WTC11 (cell line): ENCODE measurements at regions not wholly inside any gene's neighbourhood (a gene's known extent, or its start where the extent isn't known, plus 50 kb on each side); places are given as distances from the start of the nearest gene placed in this dataset.

Experiments used
- ATAC-seq: fragments of 200-7000 bp; cut with Tn5 transposase; 2 replicates; pipeline ENCODE4 v1.10.0; 2021; ENCODE audit warnings: mild to moderate bottlenecking, moderate library complexity
- CTCF ChIA-PET: fragments of 300-600 bp; sonication (Branson Sonifier 250); formaldehyde crosslinking; loops from one replicate; lab custom pipeline; 2021; ENCODE audit warnings: antibody characterized with exemption; lab: Charles Lee
- POLR2A ChIA-PET: fragments of 350-600 bp; sonication (Branson Sonifier 250); formaldehyde crosslinking; loops from one replicate; lab custom pipeline; 2021; ENCODE audit warnings: antibody characterized with exemption; lab: Charles Lee
- DNase-seq: peaks from one replicate; pipeline ENCODE4 v3.0.0; 2021; ENCODE audit warnings: low spot score
- H3K27ac Mint-ChIP-seq: 2 replicates; pipeline ENCODE4 v1.8.0; 2021; ENCODE audit warnings: mixed read lengths
- H3K27me3 Mint-ChIP-seq: 2 replicates; pipeline ENCODE4 v1.8.0; 2021; ENCODE audit warnings: low read depth, mild to moderate bottlenecking, moderate library complexity, mixed read lengths
- H3K36me3 Mint-ChIP-seq: 2 replicates; pipeline ENCODE4 v1.8.0; 2021; ENCODE audit warnings: mixed read lengths
- H3K4me1 Mint-ChIP-seq: 2 replicates; pipeline ENCODE4 v1.8.0; 2022; ENCODE audit warnings: mixed read lengths
- H3K4me3 Mint-ChIP-seq: 2 replicates; pipeline ENCODE4 v1.8.0; 2021; ENCODE audit warnings: mild to moderate bottlenecking, moderate library complexity, mixed read lengths
- H3K9me3 Mint-ChIP-seq: 2 replicates; pipeline ENCODE4 v1.8.0; 2021; ENCODE audit warnings: mixed read lengths
- AR ChIP-seq: fragments of 250-450 bp; sonication (Bioruptor Pico); IDR thresholded peaks from 2 replicates; pipeline ENCODE4 v1.9.0; 2021; ENCODE audit warnings: mild to moderate bottlenecking
- CREM ChIP-seq: sonication (generic); formaldehyde crosslinking; IDR thresholded peaks from 2 replicates; pipeline ENCODE4 v1.8.1; 2022; ENCODE audit warnings: mild to moderate bottlenecking, missing genetic modification reagents, moderate library complexity
- ESRRA ChIP-seq: sonication (generic); formaldehyde crosslinking; IDR thresholded peaks from 2 replicates; pipeline ENCODE4 v1.8.1; 2022; ENCODE audit warnings: mild to moderate bottlenecking, missing genetic modification reagents, borderline replicate concordance
- FOXJ3 ChIP-seq: sonication (generic); formaldehyde crosslinking; IDR thresholded peaks from 2 replicates; pipeline ENCODE4 v1.9.0; 2021; ENCODE audit warnings: missing genetic modification reagents, mild to moderate bottlenecking, borderline replicate concordance
- FOXK1 ChIP-seq: sonication (generic); formaldehyde crosslinking; IDR thresholded peaks from 2 replicates; pipeline ENCODE4 v1.8.0; 2022; ENCODE audit warnings: mild to moderate bottlenecking, moderate library complexity, missing genetic modification reagents
- FOXP1 ChIP-seq: sonication (generic); formaldehyde crosslinking; IDR thresholded peaks from 2 replicates; pipeline ENCODE4 v1.8.0; 2022; ENCODE audit warnings: missing genetic modification reagents, mild to moderate bottlenecking, moderate library complexity, borderline replicate concordance
- MAX ChIP-seq: sonication (generic); formaldehyde crosslinking; IDR thresholded peaks from 2 replicates; pipeline ENCODE4 v1.8.0; 2022; ENCODE audit warnings: mild to moderate bottlenecking, missing genetic modification reagents
- RELA ChIP-seq: sonication (generic); formaldehyde crosslinking; IDR thresholded peaks from 2 replicates; pipeline ENCODE4 v1.8.1; 2022; ENCODE audit warnings: missing genetic modification reagents, mild to moderate bottlenecking, borderline replicate concordance
- RORB ChIP-seq: fragments of 250-450 bp; sonication (Bioruptor Pico); IDR thresholded peaks from 2 replicates; pipeline ENCODE4 v1.9.0; 2021; ENCODE audit warnings: mild to moderate bottlenecking
- SOX15 ChIP-seq: fragments of 250-450 bp; sonication (Bioruptor Pico); IDR thresholded peaks from 2 replicates; pipeline ENCODE4 v1.9.0; 2021; ENCODE audit warnings: mild to moderate bottlenecking
- SP1 ChIP-seq: sonication (generic); formaldehyde crosslinking; conservative IDR thresholded peaks from 2 replicates; pipeline ENCODE4 v1.8.1; 2022; ENCODE audit warnings: missing genetic modification reagents
- TCF7 ChIP-seq: sonication (generic); formaldehyde crosslinking; IDR thresholded peaks from 2 replicates; pipeline ENCODE4 v1.8.0; 2022; ENCODE audit warnings: mild to moderate bottlenecking, low read depth, missing genetic modification reagents, moderate library complexity
- ZNF138 ChIP-seq: sonication (generic); formaldehyde crosslinking; conservative IDR thresholded peaks from 2 replicates; pipeline ENCODE4 v1.8.1; 2022; ENCODE audit warnings: mild to moderate bottlenecking, moderate library complexity, missing genetic modification reagents
- TF ChIP-seq, protein P1 (sequence below): sonication (generic); formaldehyde crosslinking; conservative IDR thresholded peaks from 2 replicates; pipeline ENCODE4 v1.8.1; 2022; ENCODE audit warnings: mild to moderate bottlenecking, missing genetic modification reagents
- TF ChIP-seq, protein P2 (sequence below): fragments of 250-450 bp; sonication (Bioruptor Pico); IDR thresholded peaks from 2 replicates; pipeline ENCODE4 v1.9.0; 2021; ENCODE audit warnings: mild to moderate bottlenecking, borderline replicate concordance
- TF ChIP-seq, protein P3 (sequence below): sonication (generic); formaldehyde crosslinking; IDR thresholded peaks from 2 replicates; pipeline ENCODE4 v1.8.1; 2022; ENCODE audit warnings: mild to moderate bottlenecking, missing genetic modification reagents, moderate library complexity, borderline replicate concordance
- TF ChIP-seq, protein P4 (sequence below): sonication (generic); formaldehyde crosslinking; IDR thresholded peaks from 2 replicates; pipeline ENCODE4 v1.8.0; 2022; ENCODE audit warnings: missing genetic modification reagents
- TF ChIP-seq, protein P5 (sequence below): sonication (generic); formaldehyde crosslinking; IDR thresholded peaks from 2 replicates; pipeline ENCODE4 v1.8.1; 2022; ENCODE audit warnings: low read depth, missing genetic modification reagents, borderline replicate concordance

DNA sequence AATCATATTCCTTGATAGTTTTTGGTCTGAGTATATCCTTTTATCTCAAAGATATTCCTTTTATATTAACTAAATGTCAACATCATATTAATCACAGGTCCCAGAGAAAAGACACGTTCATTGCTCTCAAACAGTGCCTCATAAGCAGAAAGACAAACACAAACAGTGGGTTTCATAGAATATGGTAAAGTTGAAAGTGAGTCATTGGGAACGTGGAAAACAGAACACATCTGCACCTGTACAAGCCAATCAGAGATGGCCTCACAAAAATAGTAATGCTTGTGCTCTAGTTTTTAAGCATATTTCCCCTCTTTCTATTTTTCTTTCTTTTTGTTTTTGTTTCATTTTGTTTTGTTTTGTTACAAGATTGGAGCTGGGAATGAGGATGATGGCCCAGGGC, 328.4 kb upstream of the MAP2 start:
- ChIA-PET CTCF (no interaction called here), POLR2A (no interaction called here)
- Mint-ChIP-seq H3K4me3 (no peak overlapping the region), H3K4me1 (peaks cover 13% of the 10 kb centered on the region), H3K27me3 (no peaks in the 10 kb centered on the region), H3K9me3 (no peaks in the 10 kb centered on the region), H3K36me3 (no peaks in the 10 kb centered on the region), H3K27ac (no peak overlapping the region)
- no peak for DNase-seq
- TF ChIP-seq AR (CRISPR knock-in tag) (no peak), RELA (CRISPR knock-in tag) (no peak), SP1 (CRISPR knock-in tag) (no peak), TCF7 (CRISPR knock-in tag) (no peak), FOXK1 (CRISPR knock-in tag) (no peak), FOXJ3 (no peak), SOX15 (CRISPR knock-in tag) (no peak), MAX (CRISPR knock-in tag) (no peak), CREM (CRISPR knock-in tag) (no peak), RORB (CRISPR knock-in tag) (no peak), ZNF138 (CRISPR knock-in tag) (no peak), ESRRA (CRISPR knock-in tag) (no peak), FOXP1 (CRISPR knock-in tag) (no peak)
- TF ChIP-seq, protein P1, sequence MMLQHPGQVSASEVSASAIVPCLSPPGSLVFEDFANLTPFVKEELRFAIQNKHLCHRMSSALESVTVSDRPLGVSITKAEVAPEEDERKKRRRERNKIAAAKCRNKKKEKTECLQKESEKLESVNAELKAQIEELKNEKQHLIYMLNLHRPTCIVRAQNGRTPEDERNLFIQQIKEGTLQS (CRISPR knock-in tag), result no peak
- TF ChIP-seq, protein P2, sequence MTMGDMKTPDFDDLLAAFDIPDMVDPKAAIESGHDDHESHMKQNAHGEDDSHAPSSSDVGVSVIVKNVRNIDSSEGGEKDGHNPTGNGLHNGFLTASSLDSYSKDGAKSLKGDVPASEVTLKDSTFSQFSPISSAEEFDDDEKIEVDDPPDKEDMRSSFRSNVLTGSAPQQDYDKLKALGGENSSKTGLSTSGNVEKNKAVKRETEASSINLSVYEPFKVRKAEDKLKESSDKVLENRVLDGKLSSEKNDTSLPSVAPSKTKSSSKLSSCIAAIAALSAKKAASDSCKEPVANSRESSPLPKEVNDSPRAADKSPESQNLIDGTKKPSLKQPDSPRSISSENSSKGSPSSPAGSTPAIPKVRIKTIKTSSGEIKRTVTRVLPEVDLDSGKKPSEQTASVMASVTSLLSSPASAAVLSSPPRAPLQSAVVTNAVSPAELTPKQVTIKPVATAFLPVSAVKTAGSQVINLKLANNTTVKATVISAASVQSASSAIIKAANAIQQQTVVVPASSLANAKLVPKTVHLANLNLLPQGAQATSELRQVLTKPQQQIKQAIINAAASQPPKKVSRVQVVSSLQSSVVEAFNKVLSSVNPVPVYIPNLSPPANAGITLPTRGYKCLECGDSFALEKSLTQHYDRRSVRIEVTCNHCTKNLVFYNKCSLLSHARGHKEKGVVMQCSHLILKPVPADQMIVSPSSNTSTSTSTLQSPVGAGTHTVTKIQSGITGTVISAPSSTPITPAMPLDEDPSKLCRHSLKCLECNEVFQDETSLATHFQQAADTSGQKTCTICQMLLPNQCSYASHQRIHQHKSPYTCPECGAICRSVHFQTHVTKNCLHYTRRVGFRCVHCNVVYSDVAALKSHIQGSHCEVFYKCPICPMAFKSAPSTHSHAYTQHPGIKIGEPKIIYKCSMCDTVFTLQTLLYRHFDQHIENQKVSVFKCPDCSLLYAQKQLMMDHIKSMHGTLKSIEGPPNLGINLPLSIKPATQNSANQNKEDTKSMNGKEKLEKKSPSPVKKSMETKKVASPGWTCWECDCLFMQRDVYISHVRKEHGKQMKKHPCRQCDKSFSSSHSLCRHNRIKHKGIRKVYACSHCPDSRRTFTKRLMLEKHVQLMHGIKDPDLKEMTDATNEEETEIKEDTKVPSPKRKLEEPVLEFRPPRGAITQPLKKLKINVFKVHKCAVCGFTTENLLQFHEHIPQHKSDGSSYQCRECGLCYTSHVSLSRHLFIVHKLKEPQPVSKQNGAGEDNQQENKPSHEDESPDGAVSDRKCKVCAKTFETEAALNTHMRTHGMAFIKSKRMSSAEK, result no peak
- TF ChIP-seq, protein P3, sequence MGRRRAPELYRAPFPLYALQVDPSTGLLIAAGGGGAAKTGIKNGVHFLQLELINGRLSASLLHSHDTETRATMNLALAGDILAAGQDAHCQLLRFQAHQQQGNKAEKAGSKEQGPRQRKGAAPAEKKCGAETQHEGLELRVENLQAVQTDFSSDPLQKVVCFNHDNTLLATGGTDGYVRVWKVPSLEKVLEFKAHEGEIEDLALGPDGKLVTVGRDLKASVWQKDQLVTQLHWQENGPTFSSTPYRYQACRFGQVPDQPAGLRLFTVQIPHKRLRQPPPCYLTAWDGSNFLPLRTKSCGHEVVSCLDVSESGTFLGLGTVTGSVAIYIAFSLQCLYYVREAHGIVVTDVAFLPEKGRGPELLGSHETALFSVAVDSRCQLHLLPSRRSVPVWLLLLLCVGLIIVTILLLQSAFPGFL (CRISPR knock-in tag), result no peak
- TF ChIP-seq, protein P4, sequence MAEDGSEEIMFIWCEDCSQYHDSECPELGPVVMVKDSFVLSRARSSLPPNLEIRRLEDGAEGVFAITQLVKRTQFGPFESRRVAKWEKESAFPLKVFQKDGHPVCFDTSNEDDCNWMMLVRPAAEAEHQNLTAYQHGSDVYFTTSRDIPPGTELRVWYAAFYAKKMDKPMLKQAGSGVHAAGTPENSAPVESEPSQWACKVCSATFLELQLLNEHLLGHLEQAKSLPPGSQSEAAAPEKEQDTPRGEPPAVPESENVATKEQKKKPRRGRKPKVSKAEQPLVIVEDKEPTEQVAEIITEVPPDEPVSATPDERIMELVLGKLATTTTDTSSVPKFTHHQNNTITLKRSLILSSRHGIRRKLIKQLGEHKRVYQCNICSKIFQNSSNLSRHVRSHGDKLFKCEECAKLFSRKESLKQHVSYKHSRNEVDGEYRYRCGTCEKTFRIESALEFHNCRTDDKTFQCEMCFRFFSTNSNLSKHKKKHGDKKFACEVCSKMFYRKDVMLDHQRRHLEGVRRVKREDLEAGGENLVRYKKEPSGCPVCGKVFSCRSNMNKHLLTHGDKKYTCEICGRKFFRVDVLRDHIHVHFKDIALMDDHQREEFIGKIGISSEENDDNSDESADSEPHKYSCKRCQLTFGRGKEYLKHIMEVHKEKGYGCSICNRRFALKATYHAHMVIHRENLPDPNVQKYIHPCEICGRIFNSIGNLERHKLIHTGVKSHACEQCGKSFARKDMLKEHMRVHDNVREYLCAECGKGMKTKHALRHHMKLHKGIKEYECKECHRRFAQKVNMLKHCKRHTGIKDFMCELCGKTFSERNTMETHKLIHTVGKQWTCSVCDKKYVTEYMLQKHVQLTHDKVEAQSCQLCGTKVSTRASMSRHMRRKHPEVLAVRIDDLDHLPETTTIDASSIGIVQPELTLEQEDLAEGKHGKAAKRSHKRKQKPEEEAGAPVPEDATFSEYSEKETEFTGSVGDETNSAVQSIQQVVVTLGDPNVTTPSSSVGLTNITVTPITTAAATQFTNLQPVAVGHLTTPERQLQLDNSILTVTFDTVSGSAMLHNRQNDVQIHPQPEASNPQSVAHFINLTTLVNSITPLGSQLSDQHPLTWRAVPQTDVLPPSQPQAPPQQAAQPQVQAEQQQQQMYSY (CRISPR knock-in tag), result no peak
- TF ChIP-seq, protein P5, sequence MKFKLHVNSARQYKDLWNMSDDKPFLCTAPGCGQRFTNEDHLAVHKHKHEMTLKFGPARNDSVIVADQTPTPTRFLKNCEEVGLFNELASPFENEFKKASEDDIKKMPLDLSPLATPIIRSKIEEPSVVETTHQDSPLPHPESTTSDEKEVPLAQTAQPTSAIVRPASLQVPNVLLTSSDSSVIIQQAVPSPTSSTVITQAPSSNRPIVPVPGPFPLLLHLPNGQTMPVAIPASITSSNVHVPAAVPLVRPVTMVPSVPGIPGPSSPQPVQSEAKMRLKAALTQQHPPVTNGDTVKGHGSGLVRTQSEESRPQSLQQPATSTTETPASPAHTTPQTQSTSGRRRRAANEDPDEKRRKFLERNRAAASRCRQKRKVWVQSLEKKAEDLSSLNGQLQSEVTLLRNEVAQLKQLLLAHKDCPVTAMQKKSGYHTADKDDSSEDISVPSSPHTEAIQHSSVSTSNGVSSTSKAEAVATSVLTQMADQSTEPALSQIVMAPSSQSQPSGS (CRISPR knock-in tag), result no peak
- no peak for ATAC-seq
